ENCODE measurements at regions not wholly inside any gene's neighbourhood (a gene's known extent, or its start where the extent isn't known, plus 50 kb on each side); places are given as distances from the start of the nearest gene placed in this dataset.
A peak's percentile ranks its signal among the peaks of the same experiment; 100 is the strongest.

DNA sequence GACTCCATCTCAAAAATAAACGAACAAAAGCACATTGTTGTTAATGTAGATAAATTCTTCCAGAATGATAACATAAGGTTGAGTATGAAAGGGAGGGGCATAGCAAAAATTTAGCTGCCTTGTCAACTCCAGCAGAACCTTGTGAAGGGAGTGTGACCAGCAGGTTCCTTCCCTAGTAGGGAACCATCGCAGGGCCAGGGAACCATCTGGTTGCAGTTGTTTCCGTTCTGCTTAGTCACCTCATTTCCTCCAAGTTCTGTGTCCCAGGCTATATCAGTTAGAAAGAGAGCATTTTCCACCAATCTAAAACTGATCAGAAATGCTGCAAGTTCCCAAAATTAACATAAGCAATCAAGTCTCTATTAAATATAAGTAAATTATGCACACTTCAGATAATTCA, 126.7 kb upstream of the BLID start:
- no peak for DNase-seq (ENCODE audit: low read depth)
- no peak overlapping the region for H3K4me3 ChIP-seq (ENCODE audit: low read length)
- TF ChIP-seq, protein P1, sequence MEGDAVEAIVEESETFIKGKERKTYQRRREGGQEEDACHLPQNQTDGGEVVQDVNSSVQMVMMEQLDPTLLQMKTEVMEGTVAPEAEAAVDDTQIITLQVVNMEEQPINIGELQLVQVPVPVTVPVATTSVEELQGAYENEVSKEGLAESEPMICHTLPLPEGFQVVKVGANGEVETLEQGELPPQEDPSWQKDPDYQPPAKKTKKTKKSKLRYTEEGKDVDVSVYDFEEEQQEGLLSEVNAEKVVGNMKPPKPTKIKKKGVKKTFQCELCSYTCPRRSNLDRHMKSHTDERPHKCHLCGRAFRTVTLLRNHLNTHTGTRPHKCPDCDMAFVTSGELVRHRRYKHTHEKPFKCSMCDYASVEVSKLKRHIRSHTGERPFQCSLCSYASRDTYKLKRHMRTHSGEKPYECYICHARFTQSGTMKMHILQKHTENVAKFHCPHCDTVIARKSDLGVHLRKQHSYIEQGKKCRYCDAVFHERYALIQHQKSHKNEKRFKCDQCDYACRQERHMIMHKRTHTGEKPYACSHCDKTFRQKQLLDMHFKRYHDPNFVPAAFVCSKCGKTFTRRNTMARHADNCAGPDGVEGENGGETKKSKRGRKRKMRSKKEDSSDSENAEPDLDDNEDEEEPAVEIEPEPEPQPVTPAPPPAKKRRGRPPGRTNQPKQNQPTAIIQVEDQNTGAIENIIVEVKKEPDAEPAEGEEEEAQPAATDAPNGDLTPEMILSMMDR (conservative IDR thresholded peaks at IDR 0.05; ENCODE audit: low read depth, low read length), result no peak

DNA sequence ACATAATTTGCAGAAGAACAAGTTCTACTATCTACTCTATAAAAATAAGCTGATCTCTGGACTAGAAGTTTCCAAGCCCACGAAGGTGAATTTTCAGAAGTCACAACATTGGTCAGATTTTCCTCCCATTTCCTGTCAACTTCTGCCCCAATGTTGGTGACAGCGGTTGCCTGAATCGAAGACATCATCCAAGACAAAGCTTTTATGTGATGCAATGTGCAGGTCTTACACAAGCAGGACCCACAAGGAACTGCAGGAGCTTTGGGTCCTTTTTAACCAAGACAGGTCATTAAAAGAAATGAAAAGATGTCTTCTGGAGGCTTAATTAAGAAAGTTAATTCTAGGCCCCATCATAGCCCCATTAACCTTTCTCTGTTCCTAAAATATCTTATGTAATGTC, 125.6 kb upstream of the BLID start:
- DNase-seq (ENCODE audit: low read depth), result no peak
- H3K4me3 ChIP-seq (ENCODE audit: low read length), result no peak overlapping the region
- TF ChIP-seq, protein P1 (conservative IDR thresholded peaks at IDR 0.05; ENCODE audit: low read depth, low read length), result no peak

DNA sequence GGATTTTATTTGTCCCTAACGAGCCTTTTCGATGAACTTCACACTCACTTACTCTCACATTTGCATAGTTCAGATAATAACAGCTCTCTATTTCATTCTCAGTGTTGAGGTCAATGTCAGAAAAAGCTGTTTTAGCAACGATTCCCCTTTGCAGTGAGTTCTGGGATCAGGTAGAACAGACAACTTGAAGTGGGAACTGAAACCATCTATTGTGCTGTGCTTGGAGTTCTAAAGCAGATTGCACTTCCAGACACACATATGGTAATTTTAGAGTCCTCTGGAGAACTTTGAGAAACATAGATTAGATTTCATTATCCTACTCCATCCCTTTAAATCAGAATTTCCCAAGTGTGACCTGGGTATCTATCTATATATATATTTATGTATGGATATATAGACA, 124.6 kb upstream of the BLID start:
- TF ChIP-seq, protein P1 (conservative IDR thresholded peaks at IDR 0.05; ENCODE audit: low read depth, low read length), result no peak
- DNase-seq (ENCODE audit: low read depth), result no peak

DNA sequence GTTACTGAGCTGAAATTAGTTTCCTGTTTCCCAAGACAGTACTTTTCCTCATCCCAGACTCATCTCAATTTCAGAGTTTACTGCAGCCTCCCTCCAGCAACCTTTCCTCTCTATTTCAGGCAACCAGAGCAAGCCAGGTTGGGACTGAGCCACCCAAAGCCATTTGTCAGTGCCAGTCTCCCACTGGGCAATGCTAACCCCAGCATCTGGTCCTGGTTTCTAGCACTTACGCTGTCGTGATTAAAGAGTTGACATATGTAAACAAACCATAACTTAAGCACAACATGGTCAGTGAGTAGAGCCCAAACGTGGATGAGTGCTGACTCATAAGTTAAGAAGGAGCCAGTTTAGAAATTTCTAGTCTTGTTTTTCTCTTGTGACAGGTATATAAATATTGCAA, 119.6 kb upstream of the BLID start:
- peak; percentile 9 for DNase-seq (ENCODE audit: low read depth)
- TF ChIP-seq, protein P1 (conservative IDR thresholded peaks at IDR 0.05; ENCODE audit: low read depth, low read length), result no peak
- no peak overlapping the region for H3K4me3 ChIP-seq (ENCODE audit: low read length)

More for the DNA sequence above, 124.6 kb upstream of the BLID start:
- no peak overlapping the region for H3K4me3 ChIP-seq (ENCODE audit: low read length)

DNA sequence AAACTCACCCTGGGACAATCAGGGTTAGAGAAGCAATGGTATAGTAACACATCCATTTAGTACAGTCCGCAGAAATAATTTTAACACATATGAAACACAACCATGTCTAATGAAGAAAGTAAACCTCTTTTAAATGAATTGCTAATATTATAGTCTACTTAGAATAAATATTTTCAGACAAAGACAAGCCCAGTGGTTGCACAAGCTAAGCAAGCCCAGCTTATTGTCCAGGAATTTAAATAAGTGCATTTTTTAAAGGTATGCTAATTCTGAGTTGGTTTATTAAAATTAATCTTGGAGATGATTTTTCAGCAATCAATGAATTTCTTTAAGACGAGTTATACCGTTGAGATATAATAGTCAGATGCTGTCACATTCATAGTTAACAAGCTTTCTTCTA, 118.8 kb upstream of the BLID start:
- TF ChIP-seq, protein P1 (conservative IDR thresholded peaks at IDR 0.05; ENCODE audit: low read depth, low read length), result no peak
- DNase-seq (ENCODE audit: low read depth), result no peak
- no peak overlapping the region for H3K4me3 ChIP-seq (ENCODE audit: low read length)

DNA sequence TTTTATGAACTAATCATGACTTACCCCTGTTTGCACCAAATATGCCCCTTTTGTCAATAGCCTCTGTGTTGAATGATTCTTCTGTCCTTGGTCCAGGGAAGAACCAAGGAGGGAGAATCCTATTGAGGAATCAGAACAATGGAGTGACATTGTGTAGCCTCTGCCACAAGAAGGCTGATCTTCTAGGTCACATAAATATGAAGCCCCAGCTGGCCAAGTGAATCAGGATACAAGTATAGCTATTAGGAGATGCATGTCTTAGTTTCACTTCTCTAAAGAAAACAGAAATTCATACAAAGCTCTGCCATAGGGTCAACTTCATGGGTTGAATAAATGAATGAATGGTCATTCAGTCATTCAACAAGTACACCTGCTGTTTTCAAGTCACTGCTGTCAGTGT, 118.2 kb upstream of the BLID start:
- no peak overlapping the region for H3K4me3 ChIP-seq (ENCODE audit: low read length)
- no peak for DNase-seq (ENCODE audit: low read depth)
- TF ChIP-seq, protein P1 (conservative IDR thresholded peaks at IDR 0.05; ENCODE audit: low read depth, low read length), result no peak

DNA sequence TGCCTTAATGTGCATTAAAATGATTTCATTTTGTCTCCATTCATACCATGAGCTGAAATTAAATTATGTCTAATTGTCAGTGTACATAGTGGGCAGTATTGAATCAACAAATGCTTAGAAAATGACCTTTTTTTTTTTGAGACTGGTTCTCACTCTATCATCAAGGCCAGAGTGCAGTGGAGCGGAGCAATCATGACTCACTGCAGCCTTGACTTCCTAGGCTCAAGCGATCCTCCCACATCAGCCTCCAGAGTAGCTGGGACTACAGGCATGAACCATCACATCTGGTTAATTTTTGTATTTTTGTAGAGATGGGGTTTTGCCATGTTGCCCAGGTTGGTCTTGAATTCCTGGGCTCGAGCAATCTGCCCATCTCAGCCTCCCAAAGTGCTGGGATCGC, 117.0 kb upstream of the BLID start:
- no peak for DNase-seq (ENCODE audit: low read depth)
- TF ChIP-seq, protein P1 (conservative IDR thresholded peaks at IDR 0.05; ENCODE audit: low read depth, low read length), result no peak
- H3K4me3 ChIP-seq (ENCODE audit: low read length), result no peak overlapping the region

Measured in retinal pigment epithelial cell (primary cell).